HCT116 (cell line): ENCODE measurements at regions not wholly inside any gene's neighbourhood (a gene's known extent, or its start where the extent isn't known, plus 50 kb on each side); places are given as distances from the start of the nearest gene placed in this dataset.

Experiments used
- ATAC-seq: fragments of 200-7000 bp; cut with Tn5 transposase; 2 replicates; pipeline ENCODE4 v1.9.1; 2020; ENCODE audit warnings: mild to moderate bottlenecking, moderate library complexity
- BruUV-seq: library from RNA; stranded (reverse); fragments of 400-500 nt; replicated peaks from 2 replicates; lab custom pipeline; 2021; lab: Mats Ljungman, UMichigan
- CTCF ChIA-PET: fragments of 300-600 bp; sonication (Branson Sonifier 250); formaldehyde crosslinking; loops from one replicate; lab custom pipeline; 2021; ENCODE audit warnings: antibody characterized with exemption; lab: Charles Lee
- POLR2A ChIA-PET: fragments of 300-600, 350-600 bp; sonication (Branson Sonifier 250); formaldehyde crosslinking; loops from one replicate; lab custom pipeline; 2021; ENCODE audit warnings: antibody characterized with exemption; lab: Charles Lee
- RAD21 ChIA-PET, 2 experiments: fragments of 300-600 bp; sonication (Branson Sonifier 250); formaldehyde crosslinking; loops; one replicate each; lab custom pipeline; 2023; ENCODE audit warnings: low total read pairs in 2 of 2; ENCODE audit not compliant: uncharacterized antibody in 2 of 2, unreplicated experiment in 2 of 2, low non-redundant PET in 1 of 2; lab: Charles Lee
- DNase-seq: peaks from one replicate; pipeline ENCODE4 v3.0.0-alpha.2; 2010; ENCODE audit warnings: low read depth, low spot score
- H2AFZ ChIP-seq: fragments of 200-600 bp; shearing (Covaris generic), sonication (generic); 2 replicates; pipeline ENCODE4 v1.6.1; 2017; ENCODE audit warnings: low read depth, mixed run types, mixed read lengths, antibody characterized with exemption, low read length; ENCODE audit not compliant: poor library complexity, severe bottlenecking
- H3K27ac ChIP-seq: 2 replicates; pipeline ENCODE4 v1.5.1; 2012; ENCODE audit warnings: low read depth, low read length
- H3K27me3 ChIP-seq: fragments of 200-600 bp; sonication (generic); 2 replicates; pipeline ENCODE4 v1.6.1; 2016; ENCODE audit warnings: mixed run types, low read length, mixed read lengths; ENCODE audit not compliant: insufficient read depth
- H3K36me3 ChIP-seq, 2 experiments: fragments of 200-500 bp in 1 of 2; fragments of 200-600 bp in 1 of 2; sonication (Bioruptor generic) in 1 of 2; sonication (generic) in 1 of 2; 2 replicates each; pipeline versions ENCODE4 v1.5.1 to v1.6.1; 2014 to 2016; ENCODE audit warnings: low read length in 2 of 2, inconsistent platforms in 1 of 2, mixed read lengths in 1 of 2, mixed run types in 1 of 2; ENCODE audit not compliant: insufficient read depth in 2 of 2, control insufficient read depth in 1 of 2
- H3K4me1 ChIP-seq, 2 experiments: fragments of 200-600 bp in 1 of 2; sonication (generic) in 1 of 2; 2 replicates each; pipeline versions ENCODE4 v1.5.1 to v1.6.1; 2012 to 2017; ENCODE audit warnings: low read length in 2 of 2, inconsistent platforms in 1 of 2, mild to moderate bottlenecking in 1 of 2, mixed read lengths in 1 of 2, mixed run types in 1 of 2, moderate library complexity in 1 of 2; ENCODE audit not compliant: insufficient read depth in 2 of 2, control insufficient read depth in 1 of 2
- H3K4me2 ChIP-seq: fragments of 200-600 bp; sonication (generic); 2 replicates; pipeline ENCODE4 v1.6.1; 2017; ENCODE audit warnings: mixed run types, low read length, mixed read lengths
- H3K4me3 ChIP-seq, 2 experiments: fragments of 200-600 bp in 1 of 2; sonication (generic) in 1 of 2; replicated peaks in 1 of 2; 2 replicates each; pipeline ENCODE4 v1.5.1; 2011 to 2016; ENCODE audit warnings: low read length in 2 of 2, control low read depth in 1 of 2, low read depth in 1 of 2, mild to moderate bottlenecking in 1 of 2, mixed read lengths in 1 of 2, mixed run types in 1 of 2
- H3K79me2 ChIP-seq: fragments of 200-600 bp; sonication (generic); 2 replicates; pipeline ENCODE4 v1.6.1; 2017; ENCODE audit warnings: mild to moderate bottlenecking, mixed run types, low read length, moderate library complexity, mixed read lengths; ENCODE audit not compliant: insufficient read depth
- H3K9ac ChIP-seq: fragments of 200-600 bp; sonication (generic); 2 replicates; pipeline ENCODE4 v1.6.1; 2016; ENCODE audit warnings: low read length, mixed read lengths
- H3K9me2 ChIP-seq: fragments of 200-600 bp; sonication (generic), shearing (Covaris generic); 2 replicates; pipeline ENCODE4 v1.6.1; 2017; ENCODE audit warnings: mixed run types, mild to moderate bottlenecking, moderate library complexity; ENCODE audit not compliant: insufficient read depth
- H3K9me3 ChIP-seq, 2 experiments: fragments of 200-500 bp in 1 of 2; fragments of 200-600 bp in 1 of 2; sonication (Bioruptor generic) in 1 of 2; sonication (generic) in 1 of 2; 2 replicates each; pipeline ENCODE4 v1.6.1; 2014 to 2017; ENCODE audit warnings: low read length in 2 of 2, mixed read lengths in 2 of 2, inconsistent platforms in 1 of 2, low read depth in 1 of 2, mild to moderate bottlenecking in 1 of 2, mixed run types in 1 of 2, moderate library complexity in 1 of 2; ENCODE audit not compliant: control insufficient read depth in 1 of 2, insufficient read depth in 1 of 2
- H4K20me1 ChIP-seq: fragments of 200-600 bp; sonication (generic), shearing (Covaris generic); 2 replicates; pipeline ENCODE4 v1.6.1; 2017; ENCODE audit warnings: mixed run types, mild to moderate bottlenecking, moderate library complexity; ENCODE audit not compliant: insufficient read depth
- ATF3 ChIP-seq: IDR thresholded peaks from 2 replicates; pipeline ENCODE4 v1.6.1; 2012
- CBX3 ChIP-seq: IDR thresholded peaks from 2 replicates; pipeline ENCODE4 v1.6.1; 2012; ENCODE audit warnings: low read depth
- CEBPB ChIP-seq: IDR thresholded peaks from 2 replicates; pipeline ENCODE4 v1.6.1; 2012; ENCODE audit warnings: low read depth
- CTCF ChIP-seq, 3 experiments: fragments of 200-600 bp in 1 of 3; sonication (generic) in 1 of 3; IDR thresholded peaks in 2 of 3; conservative IDR thresholded peaks in 1 of 3; 2 replicates each; pipeline ENCODE4 v1.5.1; 2012 to 2017; ENCODE audit warnings: low read depth in 2 of 3, low read length in 2 of 3, antibody characterized with exemption in 1 of 3, borderline replicate concordance in 1 of 3, control low read depth in 1 of 3, mild to moderate bottlenecking in 1 of 3, mixed read lengths in 1 of 3, mixed run types in 1 of 3, moderate library complexity in 1 of 3; ENCODE audit not compliant: insufficient read depth in 1 of 3
- EGR1 ChIP-seq: IDR thresholded peaks from 2 replicates; pipeline ENCODE4 v1.6.1; 2012; ENCODE audit warnings: low read depth
- POLR2A ChIP-seq: IDR thresholded peaks from 2 replicates; pipeline ENCODE4 v1.7.0; 2011; ENCODE audit warnings: borderline replicate concordance; ENCODE audit not compliant: insufficient read depth, insufficient read length; ENCODE audit errors: extremely low read depth
- RAD21 ChIP-seq: IDR thresholded peaks from 2 replicates; pipeline ENCODE4 v1.6.1; 2012; ENCODE audit warnings: low read depth, mild to moderate bottlenecking
- SIN3A ChIP-seq: IDR thresholded peaks from 2 replicates; pipeline ENCODE4 v1.6.1; 2012; ENCODE audit warnings: low read depth
- YY1 ChIP-seq: IDR thresholded peaks from 2 replicates; pipeline ENCODE4 v1.6.1; 2011; ENCODE audit warnings: low read length, low read depth, moderate library complexity, mild to moderate bottlenecking; ENCODE audit not compliant: insufficient replicate concordance; ENCODE audit errors: extremely low read depth
- ZFX ChIP-seq: fragments of 450-650 bp; IDR thresholded peaks from 2 replicates; pipeline ENCODE4 v1.6.1; 2017
- ZNF274 ChIP-seq: fragments of 200-500 bp; sonication (Bioruptor generic); IDR thresholded peaks from 2 replicates; pipeline ENCODE4 v1.6.1; 2014; ENCODE audit warnings: mild to moderate bottlenecking, low read depth, low read length, inconsistent platforms
- intact Hi-C: fragments of 100-400 bp; cut with micrococcal nuclease; formaldehyde crosslinking; loops from 2 replicates; pipeline ENCODE4 v1.10.0; 2022

DNA sequence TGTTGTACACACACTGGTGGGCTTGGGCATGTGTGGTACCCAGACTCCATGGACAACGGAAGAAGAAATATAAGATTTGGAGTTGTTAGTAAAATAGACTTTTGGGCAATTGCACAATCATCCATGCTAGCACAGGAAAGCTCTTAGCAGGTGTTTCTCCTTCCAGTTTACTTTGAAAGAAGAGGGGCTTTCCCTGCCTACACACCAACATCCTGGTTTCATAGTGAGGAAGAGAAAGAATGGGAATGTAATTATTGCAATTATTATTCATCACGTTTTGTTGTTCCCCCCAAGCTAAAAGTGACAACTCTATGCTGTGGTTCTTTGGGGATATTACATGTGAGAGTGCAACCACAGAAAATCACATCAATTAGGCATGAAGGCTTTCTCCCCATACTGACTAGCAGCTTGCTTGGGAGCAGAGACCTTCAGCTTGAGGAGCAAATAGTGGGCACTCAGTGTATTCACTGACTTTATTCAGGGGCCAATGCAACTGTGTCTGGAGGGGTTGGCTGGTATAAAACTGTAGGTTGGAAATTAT lies 57.2 kb upstream of the PUDP start (continued):
- TF ChIP-seq CTCF (IDR thresholded peaks at IDR 0.05 in 2 of 3, conservative IDR thresholded peaks at IDR 0.05 in 1 of 3; ENCODE audit: borderline replicate concordance in 1 of 3, insufficient read depth in 1 of 3, low read depth in 2 of 3, low read length in 2 of 3) (no peak), CBX3 (no peak), EGR1 (no peak), CEBPB (no peak)

GRCh38 chrX:7204619-7205018 lies 56.7 kb upstream of the PUDP start:
- H3K4me1 ChIP-seq: no peaks in the 10 kb centered on the region
- intact Hi-C loops: no loop called here
- no peaks in the 10 kb centered on the region for H3K36me3 ChIP-seq
- no peaks in the 10 kb centered on the region for H3K9me2 ChIP-seq
- no peaks in the 10 kb centered on the region for H3K9me3 ChIP-seq
- ChIA-PET CTCF (no interaction called here), POLR2A (no interaction called here), RAD21 (no interaction called here)
- no TSS peak for BruUV-seq
- no peak overlapping the region for H3K27ac ChIP-seq
- H4K20me1 ChIP-seq: no peaks in the 10 kb centered on the region
- no peak overlapping the region for H3K9ac ChIP-seq
- H3K4me2 ChIP-seq: no peak overlapping the region
- ATAC-seq (no peak), DNase-seq (no peak)
- H3K4me3 ChIP-seq: no peak overlapping the region
- no peaks in the 10 kb centered on the region for H3K27me3 ChIP-seq
- no peak overlapping the region for H2AFZ ChIP-seq
- no peaks in the 10 kb centered on the region for H3K79me2 ChIP-seq
- TF ChIP-seq YY1 (no peak), SIN3A (no peak), ATF3 (no peak), POLR2A (no peak), RAD21 (no peak), ZNF274 (no peak), ZFX (no peak)
- TF ChIP-seq, all 23 proteins: peak for 0
